Thoracic aorta (tissue), 2 donors: ENCODE measurements at regions not wholly inside any gene's neighbourhood (a gene's known extent, or its start where the extent isn't known, plus 50 kb on each side); places are given as distances from the start of the nearest gene placed in this dataset.

Experiments used
- ATAC-seq: fragments of 150-250 bp; one replicate; pipeline ENCODE4 v1.8.0; 2017; ENCODE audit warnings: low read depth; ENCODE audit not compliant: insufficient number of reproducible peaks, low FRiP score
- DNase-seq: peaks from one replicate; pipeline ENCODE4 v3.0.0-alpha.2; 2020; ENCODE audit warnings: low spot score
- H3K27ac ChIP-seq, 2 donors: fragments of 200-600 bp; sonication (generic); 1 replicate in 1 of 2; 2 replicates in 1 of 2; pipeline ENCODE4 v1.5.1; 2016; ENCODE audit warnings: mild to moderate bottlenecking in 2 of 2, moderate library complexity in 2 of 2
- H3K27me3 ChIP-seq: fragments of 200-600 bp; sonication (generic); replicated peaks from 2 replicates; pipeline ENCODE4 v1.6.0; 2016; ENCODE audit warnings: mild to moderate bottlenecking; ENCODE audit not compliant: insufficient read depth
- H3K36me3 ChIP-seq: fragments of 200-600 bp; sonication (generic); one replicate; pipeline ENCODE4 v1.5.1; 2016
- H3K4me1 ChIP-seq, 2 donors: fragments of 200-600 bp; sonication (generic); 1 replicate in 1 of 2; 2 replicates in 1 of 2; pipeline versions ENCODE4 v1.5.1 to v1.6.0; 2016; ENCODE audit warnings: low read depth in 2 of 2, mild to moderate bottlenecking in 1 of 2; ENCODE audit not compliant: control insufficient read depth in 1 of 2
- H3K4me3 ChIP-seq: fragments of 200-600 bp; sonication (generic); 2 replicates; pipeline ENCODE4 v1.5.1; 2016; ENCODE audit warnings: mild to moderate bottlenecking
- H3K9me3 ChIP-seq: fragments of 200-600 bp; sonication (generic); 2 replicates; pipeline ENCODE4 v1.5.1; 2016
- TF ChIP-seq, protein P1 (sequence below): fragments of 200-600 bp; sonication (generic); IDR thresholded peaks from one replicate; pipeline ENCODE4 v1.5.1; 2019; ENCODE audit warnings: antibody characterized with exemption

DNA sequence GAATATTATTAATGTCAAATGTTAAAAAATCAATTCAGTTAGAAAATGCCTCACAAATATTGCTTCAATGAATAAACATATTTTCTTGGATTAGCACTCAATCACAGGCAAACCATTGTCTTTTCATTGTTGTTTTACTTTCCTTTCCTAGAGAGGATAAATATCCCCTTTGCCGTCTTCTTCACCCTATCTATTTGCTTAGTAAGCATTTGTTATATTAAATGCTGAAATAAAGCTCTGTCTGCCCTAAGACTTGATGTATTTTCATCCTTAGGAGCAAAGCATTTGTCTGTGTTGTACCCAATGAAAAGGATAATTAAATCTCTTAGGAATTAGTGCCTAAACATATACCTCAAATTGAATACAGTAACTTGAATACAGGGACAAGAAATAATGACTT lies 1071.2 kb upstream of the GYPC start:
- H3K27me3 ChIP-seq, result no peaks in the 10 kb centered on the region
- no peaks in the 10 kb centered on the region for H3K9me3 ChIP-seq
- H3K27ac ChIP-seq, result no peak overlapping the region
- H3K36me3 ChIP-seq, result no peaks in the 10 kb centered on the region
- ATAC-seq, result no peak
- DNase-seq, result no peak
- no peak overlapping the region for H3K4me3 ChIP-seq
- no peaks in the 10 kb centered on the region for H3K4me1 ChIP-seq
- TF ChIP-seq, protein P1, sequence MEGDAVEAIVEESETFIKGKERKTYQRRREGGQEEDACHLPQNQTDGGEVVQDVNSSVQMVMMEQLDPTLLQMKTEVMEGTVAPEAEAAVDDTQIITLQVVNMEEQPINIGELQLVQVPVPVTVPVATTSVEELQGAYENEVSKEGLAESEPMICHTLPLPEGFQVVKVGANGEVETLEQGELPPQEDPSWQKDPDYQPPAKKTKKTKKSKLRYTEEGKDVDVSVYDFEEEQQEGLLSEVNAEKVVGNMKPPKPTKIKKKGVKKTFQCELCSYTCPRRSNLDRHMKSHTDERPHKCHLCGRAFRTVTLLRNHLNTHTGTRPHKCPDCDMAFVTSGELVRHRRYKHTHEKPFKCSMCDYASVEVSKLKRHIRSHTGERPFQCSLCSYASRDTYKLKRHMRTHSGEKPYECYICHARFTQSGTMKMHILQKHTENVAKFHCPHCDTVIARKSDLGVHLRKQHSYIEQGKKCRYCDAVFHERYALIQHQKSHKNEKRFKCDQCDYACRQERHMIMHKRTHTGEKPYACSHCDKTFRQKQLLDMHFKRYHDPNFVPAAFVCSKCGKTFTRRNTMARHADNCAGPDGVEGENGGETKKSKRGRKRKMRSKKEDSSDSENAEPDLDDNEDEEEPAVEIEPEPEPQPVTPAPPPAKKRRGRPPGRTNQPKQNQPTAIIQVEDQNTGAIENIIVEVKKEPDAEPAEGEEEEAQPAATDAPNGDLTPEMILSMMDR, result no peak

- Histone ChIP-seq H3K27me3 (no peaks in the 10 kb centered on the region), H3K27ac (no peak overlapping the region), H3K9me3 (no peaks in the 10 kb centered on the region), H3K36me3 (no peaks in the 10 kb centered on the region), H3K4me1 (no peaks in the 10 kb centered on the region), H3K4me3 (no peak overlapping the region)
- ATAC-seq (no peak), DNase-seq (no peak)
- TF ChIP-seq, protein P1, result no peak
Measured at GRCh38 chr2:125588780-125589179, 1067.2 kb upstream of the GYPC start.

GRCh38 chr2:125591954-125592353 lies 1064.0 kb upstream of the GYPC start:
- H3K9me3 ChIP-seq, result no peaks in the 10 kb centered on the region
- TF ChIP-seq, protein P1, result no peak
- no peaks in the 10 kb centered on the region for H3K27me3 ChIP-seq
- ATAC-seq (no peak), DNase-seq (no peak)
- no peak overlapping the region for H3K27ac ChIP-seq
- no peaks in the 10 kb centered on the region for H3K4me1 ChIP-seq
- no peaks in the 10 kb centered on the region for H3K36me3 ChIP-seq
- H3K4me3 ChIP-seq, result no peak overlapping the region

GRCh38 chr2:125593036-125593435 lies 1062.9 kb upstream of the GYPC start:
- TF ChIP-seq, protein P1, result no peak
- H3K9me3 ChIP-seq, result no peaks in the 10 kb centered on the region
- H3K27ac ChIP-seq, result no peak overlapping the region
- no peak for DNase-seq
- H3K4me3 ChIP-seq, result no peak overlapping the region
- H3K27me3 ChIP-seq, result no peaks in the 10 kb centered on the region
- no peaks in the 10 kb centered on the region for H3K36me3 ChIP-seq
- H3K4me1 ChIP-seq, result no peaks in the 10 kb centered on the region
- ATAC-seq, result no peak

DNA sequence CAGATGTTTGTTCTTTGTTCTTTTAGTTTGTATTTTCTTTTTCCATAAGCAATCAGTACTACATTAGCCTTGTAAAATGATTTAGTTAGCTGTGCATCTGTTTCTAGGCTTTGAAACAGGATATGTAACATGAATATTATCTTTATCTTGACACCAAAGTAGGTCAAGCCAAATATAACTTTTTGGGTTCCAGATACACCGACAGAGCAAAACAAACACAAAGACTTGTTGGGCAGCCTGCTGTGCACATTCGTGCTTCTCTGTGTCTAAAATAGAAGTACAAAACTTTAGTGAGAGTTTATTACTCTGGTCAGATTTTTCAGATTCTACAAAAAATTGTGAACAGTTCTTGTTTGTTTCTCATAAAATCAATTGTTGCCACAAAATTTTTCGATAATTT lies 1059.3 kb upstream of the GYPC start:
- Histone ChIP-seq H3K36me3 (no peaks in the 10 kb centered on the region), H3K4me3 (no peak overlapping the region), H3K4me1 (no peaks in the 10 kb centered on the region), H3K27ac (no peak overlapping the region), H3K27me3 (no peaks in the 10 kb centered on the region), H3K9me3 (no peaks in the 10 kb centered on the region)
- no peak for DNase-seq
- ATAC-seq, result no peak
- TF ChIP-seq, protein P1, result no peak
